ENCODE measurements at regions not wholly inside any gene's neighbourhood (a gene's known extent, or its start where the extent isn't known, plus 50 kb on each side); places are given as distances from the start of the nearest gene placed in this dataset.

DNA sequence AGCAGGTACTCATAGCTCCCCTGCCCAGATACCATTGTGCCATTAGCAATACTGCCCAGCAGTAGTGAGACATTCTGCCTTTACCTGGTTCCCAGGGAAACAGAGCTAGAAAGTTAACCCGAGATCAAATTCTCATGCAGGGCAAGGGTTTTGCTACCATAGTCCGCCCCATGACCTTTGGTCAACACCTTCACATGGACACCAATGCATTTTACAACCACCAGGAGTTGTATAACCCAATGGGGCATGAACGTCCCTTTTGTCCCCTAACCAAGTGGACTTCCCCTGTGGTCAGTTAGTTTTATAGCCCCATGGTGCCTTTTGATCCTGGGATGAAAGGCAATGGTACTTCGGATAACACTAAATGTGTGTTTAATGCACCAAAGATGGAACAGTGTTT lies 151.7 kb upstream of the IQSEC1 start:
- DNase-seq (ENCODE audit: low read depth) = no peak
- H3K4me3 ChIP-seq (ENCODE audit: low read depth, low read length) = no peak overlapping the region
- TF ChIP-seq, protein P1, sequence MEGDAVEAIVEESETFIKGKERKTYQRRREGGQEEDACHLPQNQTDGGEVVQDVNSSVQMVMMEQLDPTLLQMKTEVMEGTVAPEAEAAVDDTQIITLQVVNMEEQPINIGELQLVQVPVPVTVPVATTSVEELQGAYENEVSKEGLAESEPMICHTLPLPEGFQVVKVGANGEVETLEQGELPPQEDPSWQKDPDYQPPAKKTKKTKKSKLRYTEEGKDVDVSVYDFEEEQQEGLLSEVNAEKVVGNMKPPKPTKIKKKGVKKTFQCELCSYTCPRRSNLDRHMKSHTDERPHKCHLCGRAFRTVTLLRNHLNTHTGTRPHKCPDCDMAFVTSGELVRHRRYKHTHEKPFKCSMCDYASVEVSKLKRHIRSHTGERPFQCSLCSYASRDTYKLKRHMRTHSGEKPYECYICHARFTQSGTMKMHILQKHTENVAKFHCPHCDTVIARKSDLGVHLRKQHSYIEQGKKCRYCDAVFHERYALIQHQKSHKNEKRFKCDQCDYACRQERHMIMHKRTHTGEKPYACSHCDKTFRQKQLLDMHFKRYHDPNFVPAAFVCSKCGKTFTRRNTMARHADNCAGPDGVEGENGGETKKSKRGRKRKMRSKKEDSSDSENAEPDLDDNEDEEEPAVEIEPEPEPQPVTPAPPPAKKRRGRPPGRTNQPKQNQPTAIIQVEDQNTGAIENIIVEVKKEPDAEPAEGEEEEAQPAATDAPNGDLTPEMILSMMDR (conservative IDR thresholded peaks at IDR 0.05; ENCODE audit: low read depth, low read length) = no peak

DNA sequence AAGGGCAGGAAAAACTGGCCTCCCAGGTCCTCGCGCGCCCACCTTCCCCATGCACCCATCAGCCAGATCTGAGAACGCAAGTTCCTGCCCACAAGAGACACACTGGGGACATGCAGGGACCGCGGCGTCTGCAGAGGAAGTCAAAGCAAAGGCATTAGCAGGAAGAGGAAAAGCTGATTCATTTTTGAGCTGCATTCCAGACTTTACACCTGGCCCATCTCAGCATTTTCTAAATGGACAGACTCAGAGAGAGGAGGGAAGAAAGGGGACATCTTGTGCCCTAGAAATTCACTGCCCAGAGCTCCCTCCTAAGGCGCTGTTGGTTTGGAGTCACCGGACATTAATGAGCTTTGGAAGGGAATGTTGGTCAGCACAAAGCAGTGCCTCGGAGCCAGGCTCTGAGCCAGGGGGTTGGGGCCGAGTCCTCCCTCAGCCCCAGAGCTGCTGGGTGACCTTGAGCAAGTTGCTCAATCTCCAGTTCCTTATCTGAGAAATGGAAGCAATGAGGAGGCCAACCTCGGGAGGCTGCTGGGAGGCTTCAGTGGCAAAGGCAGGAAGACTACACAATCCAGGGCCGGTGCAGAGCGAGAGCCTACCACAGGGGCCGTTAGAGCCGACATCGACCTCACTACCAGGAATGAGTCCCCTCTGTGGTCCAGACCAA lies 150.5 kb upstream of the IQSEC1 start:
- H3K4me3 ChIP-seq (ENCODE audit: low read depth, low read length) = no peak overlapping the region
- TF ChIP-seq, protein P1 (conservative IDR thresholded peaks at IDR 0.05; ENCODE audit: low read depth, low read length) = no peak
- no peak for DNase-seq (ENCODE audit: low read depth)

DNA sequence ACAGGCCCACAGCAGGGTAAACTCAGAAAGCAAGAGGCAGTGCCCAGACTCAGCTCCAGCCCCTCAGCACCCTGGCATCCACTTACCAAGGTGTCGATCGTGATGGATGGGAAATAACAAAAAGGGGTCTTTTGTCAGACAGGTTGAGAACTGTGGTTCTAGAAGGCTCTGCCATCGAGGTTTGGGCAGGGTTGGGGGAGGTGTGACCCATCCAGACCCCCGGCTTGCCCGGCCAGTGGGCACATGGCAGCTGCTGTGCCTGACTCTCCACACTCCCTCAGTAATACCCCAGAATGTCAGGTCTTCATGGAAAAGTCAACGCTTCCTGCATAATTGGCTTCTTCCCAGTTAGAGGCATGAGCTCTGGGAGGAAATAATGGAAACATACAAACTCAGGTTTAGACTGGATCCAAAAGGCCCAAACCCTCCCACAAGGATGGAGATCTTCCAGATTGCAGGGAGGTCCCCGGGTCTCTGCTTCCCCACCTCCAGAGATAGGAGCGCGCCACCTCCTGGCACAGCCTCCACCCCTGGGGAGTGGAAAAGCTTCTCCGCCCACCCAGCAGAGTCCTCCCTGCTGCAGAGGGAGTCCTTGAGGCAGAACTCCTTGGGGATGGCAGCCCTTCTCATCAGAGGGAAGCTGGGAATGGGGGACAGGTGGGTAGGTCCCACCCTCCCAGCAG lies 149.8 kb upstream of the IQSEC1 start:
- TF ChIP-seq, protein P1 (conservative IDR thresholded peaks at IDR 0.05; ENCODE audit: low read depth, low read length) = no peak
- no peak for DNase-seq (ENCODE audit: low read depth)

DNA sequence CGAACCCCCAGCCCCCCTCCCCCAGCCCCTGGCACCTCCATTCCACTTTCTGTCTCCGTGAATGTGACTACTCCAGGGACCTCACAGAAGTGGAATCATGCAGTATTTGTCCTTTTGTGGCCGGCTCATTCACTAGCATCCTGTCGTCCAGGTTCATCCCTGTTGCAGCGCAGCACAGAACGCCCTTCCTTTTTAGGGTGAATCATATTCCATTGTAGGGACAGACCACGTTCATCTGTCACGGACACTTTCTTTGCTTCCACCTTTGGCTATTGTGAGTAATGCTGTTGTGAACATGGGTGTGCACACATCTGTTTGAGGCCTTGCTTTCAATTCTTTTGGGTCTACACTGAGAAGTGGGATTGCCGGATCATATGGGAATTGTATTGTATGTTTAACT lies 148.9 kb upstream of the IQSEC1 start:
- H3K4me3 ChIP-seq (ENCODE audit: low read depth, low read length) = no peak overlapping the region
- TF ChIP-seq, protein P1 (conservative IDR thresholded peaks at IDR 0.05; ENCODE audit: low read depth, low read length) = no peak
- DNase-seq (ENCODE audit: low read depth) = no peak

More for the DNA sequence above, 149.8 kb upstream of the IQSEC1 start:
- H3K4me3 ChIP-seq (ENCODE audit: low read depth, low read length) = no peak overlapping the region

DNA sequence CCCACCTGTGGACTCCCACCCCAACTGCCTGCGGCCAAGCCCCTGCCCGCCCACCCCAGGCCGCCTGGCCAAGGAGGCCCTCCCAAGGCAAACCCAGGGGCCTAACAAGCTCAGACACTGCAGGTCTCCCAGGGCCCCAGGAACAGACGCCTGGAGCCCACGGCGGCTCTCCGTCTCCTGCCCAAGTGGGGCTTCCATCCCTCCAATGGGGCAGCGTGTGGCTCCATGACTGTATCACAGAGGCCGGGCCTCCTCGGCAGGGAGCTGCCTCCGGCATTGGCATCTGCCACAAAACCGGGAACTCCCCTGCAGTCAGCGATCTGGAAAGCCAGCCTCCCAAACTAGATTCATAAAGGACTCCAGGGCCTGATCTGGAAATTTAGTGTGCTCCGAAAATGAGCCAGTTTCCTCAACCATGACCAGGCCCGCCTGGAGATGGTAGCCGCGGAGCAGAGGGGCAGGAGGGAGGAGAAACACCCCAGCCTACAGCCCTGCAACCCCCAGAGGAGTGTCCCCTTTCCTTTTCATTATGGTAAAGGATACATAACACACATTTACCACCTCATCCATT lies 148.3 kb upstream of the IQSEC1 start:
- no peak for DNase-seq (ENCODE audit: low read depth)
- H3K4me3 ChIP-seq (ENCODE audit: low read depth, low read length) = no peak overlapping the region
- TF ChIP-seq, protein P1 (conservative IDR thresholded peaks at IDR 0.05; ENCODE audit: low read depth, low read length) = no peak

DNA sequence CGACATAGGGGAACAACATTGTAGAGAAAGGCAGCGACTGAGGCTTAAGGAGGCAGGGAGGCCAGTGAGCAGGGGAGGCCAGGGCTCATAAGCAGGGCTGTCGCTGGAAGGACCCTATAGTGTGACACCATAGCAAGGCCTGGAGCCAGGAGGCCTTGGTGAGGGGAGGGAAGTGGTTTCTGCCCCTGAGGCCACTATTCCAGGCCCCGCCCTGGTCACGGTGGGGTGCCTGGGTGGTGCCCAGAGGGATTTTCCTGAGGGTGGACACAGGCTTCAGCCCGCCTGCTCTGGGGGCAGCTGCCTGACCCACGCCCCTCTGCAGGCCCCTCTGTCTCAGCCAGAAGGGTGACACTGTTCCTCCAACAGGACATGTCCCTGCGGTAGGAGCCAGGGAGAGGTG lies 147.8 kb upstream of the IQSEC1 start:
- TF ChIP-seq, protein P1 (conservative IDR thresholded peaks at IDR 0.05; ENCODE audit: low read depth, low read length) = no peak
- H3K4me3 ChIP-seq (ENCODE audit: low read depth, low read length) = no peak overlapping the region
- DNase-seq (ENCODE audit: low read depth) = no peak
